ENCODE measurements at regions not wholly inside any gene's neighbourhood (a gene's known extent, or its start where the extent isn't known, plus 50 kb on each side); places are given as distances from the start of the nearest gene placed in this dataset.

GRCh38 chr9:650362-650761 lies 191.1 kb upstream of the DMRT1 start:
- no peaks in the 10 kb centered on the region for H3K36me3 ChIP-seq (ENCODE audit: control insufficient read depth in 2 of 2, insufficient read depth in 1 of 2, low read length in 2 of 2)
- no peaks in the 10 kb centered on the region for H3K4me1 ChIP-seq (ENCODE audit: control insufficient read depth, insufficient read depth, low read length)
- H3K4me3 ChIP-seq (ENCODE audit: low read depth, low read length): no peak overlapping the region
- no peaks in the 10 kb centered on the region for H3K9me3 ChIP-seq (ENCODE audit: control insufficient read depth, insufficient read depth, low read depth, low read length)
- no peak for TF ChIP-seq ZNF133 (tag by site-specific recombination; IDR thresholded peaks at IDR 0.05)
- no peak for TF ChIP-seq ZNF175 (tag by site-specific recombination; IDR thresholded peaks at IDR 0.05)
- no peak for TF ChIP-seq ZNF366 (tag by site-specific recombination; conservative IDR thresholded peaks at IDR 0.05)
- no peak for TF ChIP-seq PRDM2 (tag by site-specific recombination; IDR thresholded peaks at IDR 0.05; ENCODE audit: borderline replicate concordance)
- TF ChIP-seq IKZF3 (tag by site-specific recombination; IDR thresholded peaks at IDR 0.05): no peak
- no peak overlapping the region for H3K27ac ChIP-seq (ENCODE audit: extremely low read depth, low read depth, low read length)
- CTCF ChIA-PET: interaction anchor here (0.6 kb wide), 1 partner anchor 252 kb away, joined by 4 read pairs; no protein-coding TSS in a partner anchor
- POLR2A ChIA-PET: no interaction called here

GRCh38 chr9:651371-651770 lies 190.1 kb upstream of the DMRT1 start:
- POLR2A ChIA-PET: no interaction called here
- no peak for TF ChIP-seq ZNF302 (tag by site-specific recombination; IDR thresholded peaks at IDR 0.05; ENCODE audit: low read depth)
- H3K36me3 ChIP-seq (ENCODE audit: control insufficient read depth in 2 of 2, insufficient read depth in 1 of 2, low read length in 2 of 2): no peaks in the 10 kb centered on the region
- CTCF ChIA-PET: interaction anchor here (0.6 kb wide), 1 partner anchor 362 kb away, joined by 3 read pairs; no protein-coding TSS in a partner anchor
- H3K4me3 ChIP-seq (ENCODE audit: low read depth, low read length): no peak overlapping the region
- no peaks in the 10 kb centered on the region for H3K4me1 ChIP-seq (ENCODE audit: control insufficient read depth, insufficient read depth, low read length)
- H3K9me3 ChIP-seq (ENCODE audit: control insufficient read depth, insufficient read depth, low read depth, low read length): no peaks in the 10 kb centered on the region
- H3K27ac ChIP-seq (ENCODE audit: extremely low read depth, low read depth, low read length): no peak overlapping the region

- ChIA-PET CTCF (no interaction called here), POLR2A (no interaction called here)
- Histone ChIP-seq H3K4me3 (ENCODE audit: low read depth, low read length) (no peak overlapping the region), H3K4me1 (ENCODE audit: control insufficient read depth, insufficient read depth, low read length) (no peaks in the 10 kb centered on the region), H3K27ac (ENCODE audit: extremely low read depth, low read depth, low read length) (no peak overlapping the region), H3K36me3 (ENCODE audit: control insufficient read depth in 2 of 2, insufficient read depth in 1 of 2, low read length in 2 of 2) (no peaks in the 10 kb centered on the region), H3K9me3 (ENCODE audit: control insufficient read depth, insufficient read depth, low read depth, low read length) (no peaks in the 10 kb centered on the region)
- TF ChIP-seq ZNF148 (tag by site-specific recombination; IDR thresholded peaks at IDR 0.05; ENCODE audit: borderline replicate concordance): no peak
- no peak for TF ChIP-seq ZNF660 (tag by site-specific recombination; IDR thresholded peaks at IDR 0.05)
- no peak for TF ChIP-seq ZNF138 (tag by site-specific recombination; IDR thresholded peaks at IDR 0.05; ENCODE audit: borderline replicate concordance)
- no peak for TF ChIP-seq MYNN (tag by site-specific recombination; IDR thresholded peaks at IDR 0.05; ENCODE audit: borderline replicate concordance)
- TF ChIP-seq ZFP41 (tag by site-specific recombination; IDR thresholded peaks at IDR 0.05; ENCODE audit: borderline replicate concordance): no peak
These were observed 188.6 kb upstream of the DMRT1 start for GRCh38 chr9:652914-653313.

All from HEK293 (cell line).